ENCODE measurements at regions not wholly inside any gene's neighbourhood (a gene's known extent, or its start where the extent isn't known, plus 50 kb on each side); places are given as distances from the start of the nearest gene placed in this dataset.

DNA sequence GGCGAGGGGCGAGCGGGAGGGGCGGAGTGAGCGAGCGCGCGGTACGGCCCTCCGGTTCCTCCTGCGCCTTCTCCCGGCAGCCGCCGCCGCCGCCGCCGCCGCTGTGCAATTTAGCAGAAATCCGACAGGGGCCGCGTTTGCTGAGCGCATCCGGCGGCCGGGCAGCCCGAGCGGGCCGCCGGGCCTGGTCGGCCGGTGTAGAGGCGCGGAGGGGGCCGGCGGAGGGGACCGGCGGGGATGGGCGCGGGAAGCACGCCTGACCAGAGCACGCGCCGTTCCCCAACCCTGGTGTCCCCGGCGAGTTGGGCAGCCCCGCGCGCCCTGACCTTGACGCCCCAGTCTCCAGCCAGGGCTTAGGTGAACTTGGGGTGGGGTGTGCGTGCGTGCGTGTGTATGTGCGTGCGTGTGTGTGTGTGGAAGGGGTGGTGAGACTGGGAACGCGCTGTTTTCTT lies 144.5 kb upstream of the ZNF536 start:
- peak; percentile 14 to 30 for TF ChIP-seq CTCF (conservative IDR thresholded peaks at IDR 0.05 in 1 of 2, IDR thresholded peaks at IDR 0.05 in 1 of 2; ENCODE audit: extremely low read depth in 1 of 2, insufficient read depth in 1 of 2, low read depth in 1 of 2, low read length in 2 of 2)
- no peak for TF ChIP-seq EZH2 (IDR thresholded peaks at IDR 0.05; ENCODE audit: borderline replicate concordance, low read length)
